Liver (tissue), 8 donors: ENCODE measurements at regions not wholly inside any gene's neighbourhood (a gene's known extent, or its start where the extent isn't known, plus 50 kb on each side); places are given as distances from the start of the nearest gene placed in this dataset.

Experiments used
- DNase-seq: peaks from one replicate; pipeline ENCODE4 v3.0.0-alpha.2; 2017; ENCODE audit warnings: low spot score
- H3K27ac ChIP-seq, 2 donors: one replicate each; pipeline ENCODE4 v1.7.0; 2013; ENCODE audit warnings: inconsistent platforms in 2 of 2, low read length in 2 of 2, control low read depth in 1 of 2, low read depth in 1 of 2, mild to moderate bottlenecking in 1 of 2
- H3K27me3 ChIP-seq, 4 donors: one replicate each; pipeline versions ENCODE4 v1.6.1 to v1.7.0; 2013; ENCODE audit warnings: low read length in 3 of 4, inconsistent platforms in 1 of 4, mild to moderate bottlenecking in 1 of 4, moderate library complexity in 1 of 4; ENCODE audit not compliant: control insufficient read depth in 4 of 4, insufficient read depth in 4 of 4
- H3K36me3 ChIP-seq, 4 donors: one replicate each; pipeline versions ENCODE4 v1.6.1 to v1.7.0; 2013; ENCODE audit warnings: low read length in 3 of 4, mild to moderate bottlenecking in 3 of 4, low read depth in 1 of 4, moderate library complexity in 1 of 4; ENCODE audit not compliant: control insufficient read depth in 4 of 4, insufficient read depth in 3 of 4
- H3K4me1 ChIP-seq, 4 donors: one replicate each; pipeline versions ENCODE4 v1.6.1 to v1.7.0; 2013; ENCODE audit warnings: low read length in 3 of 4, mild to moderate bottlenecking in 3 of 4, moderate library complexity in 1 of 4; ENCODE audit not compliant: control insufficient read depth in 4 of 4, insufficient read depth in 4 of 4
- H3K4me3 ChIP-seq, 3 donors: one replicate each; pipeline versions ENCODE4 v1.6.1 to v1.7.0; 2013; ENCODE audit warnings: low read length in 3 of 3, control low read depth in 1 of 3, low read depth in 1 of 3, mild to moderate bottlenecking in 1 of 3
- H3K9ac ChIP-seq, 2 donors: one replicate each; pipeline ENCODE4 v1.7.0; 2013; ENCODE audit warnings: low read length in 2 of 2, mild to moderate bottlenecking in 2 of 2, moderate library complexity in 2 of 2, control low read depth in 1 of 2, low read depth in 1 of 2
- H3K9me3 ChIP-seq, 4 donors: one replicate each; pipeline versions ENCODE4 v1.6.1 to v1.7.0; 2013; ENCODE audit warnings: low read length in 3 of 4; ENCODE audit not compliant: control insufficient read depth in 4 of 4
- ATF3 ChIP-seq: IDR thresholded peaks from 2 replicates; pipeline ENCODE4 v1.6.1; 2016; ENCODE audit warnings: antibody characterized with exemption
- EGR1 ChIP-seq, 2 donors: IDR thresholded peaks; 2 replicates each; pipeline ENCODE4 v1.6.1; 2016 to 2018; ENCODE audit warnings: antibody characterized with exemption in 2 of 2, low read depth in 2 of 2
- FOXA1 ChIP-seq: IDR thresholded peaks from 2 replicates; pipeline ENCODE4 v1.6.1; 2016; ENCODE audit warnings: antibody characterized with exemption
- FOXA2 ChIP-seq: IDR thresholded peaks from 2 replicates; pipeline ENCODE4 v1.6.1; 2016; ENCODE audit warnings: antibody characterized with exemption
- GABPA ChIP-seq, 2 donors: IDR thresholded peaks in 1 of 2; conservative IDR thresholded peaks in 1 of 2; 2 replicates each; pipeline ENCODE4 v1.6.1; 2016; ENCODE audit warnings: antibody characterized with exemption in 2 of 2, mild to moderate bottlenecking in 1 of 2, moderate library complexity in 1 of 2
- HNF4A ChIP-seq, 2 donors: conservative IDR thresholded peaks; 2 replicates each; pipeline ENCODE4 v1.6.1; 2016; ENCODE audit warnings: antibody characterized with exemption in 2 of 2, mild to moderate bottlenecking in 2 of 2
- HNF4G ChIP-seq: IDR thresholded peaks from 2 replicates; pipeline ENCODE4 v1.6.1; 2016; ENCODE audit warnings: antibody characterized with exemption
- JUND ChIP-seq, 2 donors: IDR thresholded peaks; 2 replicates each; pipeline ENCODE4 v1.6.1; 2016; ENCODE audit warnings: antibody characterized with exemption in 2 of 2
- MAX ChIP-seq: IDR thresholded peaks from 2 replicates; pipeline ENCODE4 v1.6.1; 2016; ENCODE audit warnings: antibody characterized with exemption
- NR2F2 ChIP-seq: IDR thresholded peaks from 2 replicates; pipeline ENCODE4 v1.6.1; 2016; ENCODE audit warnings: antibody characterized with exemption
- RAD21 ChIP-seq, 2 donors: IDR thresholded peaks; 2 replicates each; pipeline ENCODE4 v1.6.1; 2016; ENCODE audit warnings: antibody characterized with exemption in 2 of 2, mild to moderate bottlenecking in 2 of 2
- REST ChIP-seq: IDR thresholded peaks from 2 replicates; pipeline ENCODE4 v1.6.1; 2016; ENCODE audit warnings: antibody characterized with exemption, mild to moderate bottlenecking
- RXRA ChIP-seq, 2 donors: IDR thresholded peaks; 2 replicates each; pipeline ENCODE4 v1.6.1; 2017 to 2018; ENCODE audit warnings: antibody characterized with exemption in 2 of 2, mild to moderate bottlenecking in 1 of 2
- SP1 ChIP-seq: IDR thresholded peaks from 2 replicates; pipeline ENCODE4 v1.6.1; 2018; ENCODE audit warnings: antibody characterized with exemption, mild to moderate bottlenecking
- TAF1 ChIP-seq: conservative IDR thresholded peaks from 2 replicates; pipeline ENCODE4 v1.6.1; 2016; ENCODE audit warnings: antibody characterized with exemption, mild to moderate bottlenecking
- YY1 ChIP-seq: IDR thresholded peaks from 2 replicates; pipeline ENCODE4 v1.6.1; 2016; ENCODE audit warnings: antibody characterized with exemption, mild to moderate bottlenecking
- ZBTB33 ChIP-seq: IDR thresholded peaks from 2 replicates; pipeline ENCODE4 v1.6.1; 2016; ENCODE audit warnings: antibody characterized with exemption
- WGBS: extraction: QIAGEN DNeasy Blood & Tissue Kit; methylation state at CpG from one replicate; pipeline ENCODE4 v1.1.7; 2013; 5-methylcytosine and 5-hydroxymethylcytosine counted together
- TF ChIP-seq, protein P1 (sequence below): fragments of 150-350 bp; IDR thresholded peaks from 2 replicates; pipeline ENCODE4 v1.5.1; 2017; ENCODE audit warnings: improper control_type of control experiment, low read depth, low read length; ENCODE audit not compliant: missing input control
- donor health status: healthy.
- donor health status: healthy.
- donor health status: healthy.
- donor health status: healthy.
- donor health status: healthy.

DNA sequence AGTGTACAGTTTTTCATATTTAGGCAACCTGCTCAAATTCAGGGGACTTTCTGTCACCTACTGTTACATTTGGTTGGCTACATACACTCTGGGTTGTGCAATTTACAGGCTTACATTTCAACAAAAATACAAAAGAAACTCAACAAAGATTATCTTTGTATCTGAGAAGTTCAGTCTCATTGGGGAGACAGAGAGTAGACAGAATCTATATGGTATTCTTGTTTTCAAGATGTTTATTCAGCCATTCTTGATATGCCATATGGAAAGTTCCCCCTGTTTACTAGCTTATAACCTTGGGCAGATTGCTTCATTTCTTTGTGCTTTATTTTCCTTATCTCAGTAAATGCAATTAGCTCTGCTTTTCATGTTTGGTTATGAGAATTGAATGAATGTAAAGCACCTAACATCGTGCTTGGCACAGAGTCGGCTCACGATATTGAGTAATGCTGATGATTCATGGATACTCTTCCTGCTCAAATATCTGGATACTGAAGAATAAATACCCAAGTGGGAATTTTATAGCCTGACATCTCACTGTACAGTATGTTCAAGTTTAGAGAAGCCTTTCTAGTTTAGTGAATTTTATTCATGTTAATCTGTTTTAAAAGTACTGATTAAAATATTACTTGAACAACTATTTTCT is 96.5 kb upstream of the PACRGL start:
- 87% methylated on average over 3 of the region's 3 CpGs for WGBS

GRCh38 chr4:20612313-20612712 is 87.9 kb upstream of the PACRGL start:
- Histone ChIP-seq H3K4me3 (no peak overlapping the region), H3K27ac (no peak overlapping the region), H3K9ac (no peak overlapping the region), H3K36me3 (no peaks in the 10 kb centered on the region), H3K27me3 (no peaks in the 10 kb centered on the region), H3K4me1 (no peaks in the 10 kb centered on the region), H3K9me3 (no peaks in the 10 kb centered on the region)
- 88% methylated on average over 7 of the region's 7 CpGs for WGBS
- TF ChIP-seq RAD21 (IDR thresholded peaks at IDR 0.05) (no peak), HNF4A (conservative IDR thresholded peaks at IDR 0.05) (no peak), YY1 (no peak), REST (no peak), FOXA1 (no peak), NR2F2 (no peak), RXRA (IDR thresholded peaks at IDR 0.05) (no peak), JUND (IDR thresholded peaks at IDR 0.05) (no peak), ZBTB33 (no peak), TAF1 (no peak), EGR1 (IDR thresholded peaks at IDR 0.05; ENCODE audit: low read depth in 2 of 2) (no peak), MAX (no peak), SP1 (no peak), HNF4G (no peak), GABPA (IDR thresholded peaks at IDR 0.05 in 1 of 2, conservative IDR thresholded peaks at IDR 0.05 in 1 of 2) (no peak), FOXA2 (no peak), ATF3 (no peak)
- TF ChIP-seq, protein P1, sequence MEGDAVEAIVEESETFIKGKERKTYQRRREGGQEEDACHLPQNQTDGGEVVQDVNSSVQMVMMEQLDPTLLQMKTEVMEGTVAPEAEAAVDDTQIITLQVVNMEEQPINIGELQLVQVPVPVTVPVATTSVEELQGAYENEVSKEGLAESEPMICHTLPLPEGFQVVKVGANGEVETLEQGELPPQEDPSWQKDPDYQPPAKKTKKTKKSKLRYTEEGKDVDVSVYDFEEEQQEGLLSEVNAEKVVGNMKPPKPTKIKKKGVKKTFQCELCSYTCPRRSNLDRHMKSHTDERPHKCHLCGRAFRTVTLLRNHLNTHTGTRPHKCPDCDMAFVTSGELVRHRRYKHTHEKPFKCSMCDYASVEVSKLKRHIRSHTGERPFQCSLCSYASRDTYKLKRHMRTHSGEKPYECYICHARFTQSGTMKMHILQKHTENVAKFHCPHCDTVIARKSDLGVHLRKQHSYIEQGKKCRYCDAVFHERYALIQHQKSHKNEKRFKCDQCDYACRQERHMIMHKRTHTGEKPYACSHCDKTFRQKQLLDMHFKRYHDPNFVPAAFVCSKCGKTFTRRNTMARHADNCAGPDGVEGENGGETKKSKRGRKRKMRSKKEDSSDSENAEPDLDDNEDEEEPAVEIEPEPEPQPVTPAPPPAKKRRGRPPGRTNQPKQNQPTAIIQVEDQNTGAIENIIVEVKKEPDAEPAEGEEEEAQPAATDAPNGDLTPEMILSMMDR = no peak
- DNase-seq = no peak

More for the DNA sequence above, 96.5 kb upstream of the PACRGL start:
- TF ChIP-seq ATF3 (no peak), SP1 (no peak), YY1 (no peak), EGR1 (IDR thresholded peaks at IDR 0.05; ENCODE audit: low read depth in 2 of 2) (no peak), FOXA2 (no peak), RAD21 (IDR thresholded peaks at IDR 0.05) (no peak), JUND (IDR thresholded peaks at IDR 0.05) (no peak), GABPA (IDR thresholded peaks at IDR 0.05 in 1 of 2, conservative IDR thresholded peaks at IDR 0.05 in 1 of 2) (no peak), TAF1 (no peak), HNF4G (no peak), RXRA (IDR thresholded peaks at IDR 0.05) (no peak), HNF4A (conservative IDR thresholded peaks at IDR 0.05) (no peak), FOXA1 (no peak)
- TF ChIP-seq, protein P1 = no peak
- H3K9ac ChIP-seq = no peak overlapping the region
- no peaks in the 10 kb centered on the region for H3K9me3 ChIP-seq
- no peak overlapping the region for H3K4me3 ChIP-seq
- no peak for DNase-seq
- no peaks in the 10 kb centered on the region for H3K36me3 ChIP-seq
- no peaks in the 10 kb centered on the region for H3K27me3 ChIP-seq
- H3K27ac ChIP-seq = no peak overlapping the region
- H3K4me1 ChIP-seq = no peaks in the 10 kb centered on the region
